KMS-11 (cell line): ENCODE measurements at regions not wholly inside any gene's neighbourhood (a gene's known extent, or its start where the extent isn't known, plus 50 kb on each side); places are given as distances from the start of the nearest gene placed in this dataset.

Experiments used
- H2AFZ ChIP-seq: fragments of 200-600 bp; sonication (generic); 2 replicates; pipeline ENCODE4 v1.6.1; 2016; ENCODE audit warnings: antibody characterized with exemption, mixed run types, low read depth
- H3K27ac ChIP-seq: fragments of 200-600 bp; sonication (generic); 2 replicates; pipeline ENCODE4 v1.6.1; 2016; ENCODE audit warnings: mild to moderate bottlenecking, mixed run types
- H3K27me3 ChIP-seq: fragments of 200-600 bp; sonication (generic); 2 replicates; pipeline ENCODE4 v1.6.1; 2017; ENCODE audit warnings: mild to moderate bottlenecking, low read depth, mixed run types, moderate library complexity; ENCODE audit not compliant: insufficient read depth
- H3K36me3 ChIP-seq: fragments of 200-600 bp; sonication (generic); 2 replicates; pipeline ENCODE4 v1.6.1; 2017; ENCODE audit warnings: mild to moderate bottlenecking, mixed run types; ENCODE audit not compliant: insufficient read depth
- H3K4me1 ChIP-seq: fragments of 200-600 bp; sonication (generic); 2 replicates; pipeline ENCODE4 v1.6.1; 2016; ENCODE audit warnings: mild to moderate bottlenecking, low read depth, mixed run types; ENCODE audit not compliant: poor library complexity, severe bottlenecking
- H3K4me2 ChIP-seq: fragments of 200-600 bp; sonication (generic); 2 replicates; pipeline ENCODE4 v1.7.0; 2016; ENCODE audit warnings: mild to moderate bottlenecking, mixed run types
- H3K4me3 ChIP-seq: fragments of 200-600 bp; sonication (generic); IDR thresholded peaks from 2 replicates; pipeline ENCODE4 v1.6.1; 2017; ENCODE audit warnings: low read depth, low read length, mixed read lengths; ENCODE audit not compliant: insufficient read depth
- H3K79me2 ChIP-seq: fragments of 200-600 bp; sonication (generic); 2 replicates; pipeline ENCODE4 v1.6.1; 2016; ENCODE audit warnings: low read depth, mixed run types; ENCODE audit not compliant: insufficient read depth
- H3K9ac ChIP-seq: fragments of 200-600 bp; sonication (generic); 2 replicates; pipeline ENCODE4 v1.6.1; 2016; ENCODE audit warnings: mild to moderate bottlenecking, mixed run types
- H4K20me1 ChIP-seq: fragments of 200-600 bp; sonication (generic); 2 replicates; pipeline ENCODE4 v1.6.1; 2016; ENCODE audit warnings: mild to moderate bottlenecking, mixed run types; ENCODE audit not compliant: insufficient read depth
- TF ChIP-seq, protein P1 (sequence below): fragments of 200-600 bp; sonication (generic); conservative IDR thresholded peaks from 2 replicates; pipeline ENCODE4 v1.6.1; 2017; ENCODE audit warnings: low read depth, mild to moderate bottlenecking, antibody characterized with exemption, low read length, moderate library complexity, mixed read lengths

DNA sequence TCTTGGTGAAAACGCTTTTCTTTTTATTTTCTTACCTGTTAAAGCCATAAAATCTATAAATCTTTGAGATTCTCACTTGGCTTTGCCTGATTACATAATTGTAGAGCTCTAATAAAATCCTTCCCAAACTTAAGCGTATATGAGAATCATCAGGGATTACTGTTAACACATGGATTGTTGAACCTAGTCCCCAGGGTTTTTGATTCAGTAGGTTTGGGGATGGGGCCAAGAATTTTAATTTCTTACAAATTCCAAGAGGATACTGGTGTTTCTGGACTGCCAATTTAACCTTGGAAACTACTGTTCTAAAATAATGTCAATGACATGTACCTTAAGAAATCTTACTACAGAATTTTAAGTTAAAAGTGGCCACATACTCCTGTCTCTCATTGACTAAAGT lies 694.2 kb downstream of the BRINP3 start:
- H3K4me3 ChIP-seq = no peak overlapping the region
- H3K27me3 ChIP-seq = no peaks in the 10 kb centered on the region
- H3K79me2 ChIP-seq = no peaks in the 10 kb centered on the region
- H3K27ac ChIP-seq = no peak overlapping the region
- H3K36me3 ChIP-seq = no peaks in the 10 kb centered on the region
- H2AFZ ChIP-seq = no peak overlapping the region
- H4K20me1 ChIP-seq = no peaks in the 10 kb centered on the region
- H3K4me2 ChIP-seq = no peak overlapping the region
- TF ChIP-seq, protein P1, sequence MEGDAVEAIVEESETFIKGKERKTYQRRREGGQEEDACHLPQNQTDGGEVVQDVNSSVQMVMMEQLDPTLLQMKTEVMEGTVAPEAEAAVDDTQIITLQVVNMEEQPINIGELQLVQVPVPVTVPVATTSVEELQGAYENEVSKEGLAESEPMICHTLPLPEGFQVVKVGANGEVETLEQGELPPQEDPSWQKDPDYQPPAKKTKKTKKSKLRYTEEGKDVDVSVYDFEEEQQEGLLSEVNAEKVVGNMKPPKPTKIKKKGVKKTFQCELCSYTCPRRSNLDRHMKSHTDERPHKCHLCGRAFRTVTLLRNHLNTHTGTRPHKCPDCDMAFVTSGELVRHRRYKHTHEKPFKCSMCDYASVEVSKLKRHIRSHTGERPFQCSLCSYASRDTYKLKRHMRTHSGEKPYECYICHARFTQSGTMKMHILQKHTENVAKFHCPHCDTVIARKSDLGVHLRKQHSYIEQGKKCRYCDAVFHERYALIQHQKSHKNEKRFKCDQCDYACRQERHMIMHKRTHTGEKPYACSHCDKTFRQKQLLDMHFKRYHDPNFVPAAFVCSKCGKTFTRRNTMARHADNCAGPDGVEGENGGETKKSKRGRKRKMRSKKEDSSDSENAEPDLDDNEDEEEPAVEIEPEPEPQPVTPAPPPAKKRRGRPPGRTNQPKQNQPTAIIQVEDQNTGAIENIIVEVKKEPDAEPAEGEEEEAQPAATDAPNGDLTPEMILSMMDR = no peak
- no peak overlapping the region for H3K9ac ChIP-seq
- no peaks in the 10 kb centered on the region for H3K4me1 ChIP-seq

DNA sequence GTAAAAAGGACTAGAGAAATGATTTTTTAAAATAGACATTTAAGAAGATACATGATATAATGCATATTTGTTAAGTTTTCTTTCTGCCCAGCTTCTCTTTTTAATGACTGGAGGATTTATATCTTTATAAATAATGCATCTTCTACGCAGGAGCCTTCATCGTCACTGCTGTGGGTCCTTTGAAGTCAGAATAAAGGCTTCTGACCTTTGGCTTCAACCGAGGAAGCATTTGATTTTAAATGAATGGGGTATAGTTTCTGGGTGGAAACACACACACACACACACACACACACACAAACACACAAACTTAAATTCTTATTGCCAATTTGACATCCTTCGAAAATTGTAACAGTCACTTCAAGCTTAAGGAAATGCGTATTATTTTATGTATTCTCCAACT lies 690.9 kb downstream of the BRINP3 start:
- TF ChIP-seq, protein P1 = no peak
- no peak overlapping the region for H3K4me2 ChIP-seq
- no peaks in the 10 kb centered on the region for H3K36me3 ChIP-seq
- no peak overlapping the region for H3K27ac ChIP-seq
- H3K9ac ChIP-seq = no peak overlapping the region
- H3K27me3 ChIP-seq = no peaks in the 10 kb centered on the region
- H3K4me3 ChIP-seq = no peak overlapping the region
- H3K79me2 ChIP-seq = no peaks in the 10 kb centered on the region
- no peak overlapping the region for H2AFZ ChIP-seq
- H3K4me1 ChIP-seq = no peaks in the 10 kb centered on the region
- H4K20me1 ChIP-seq = no peaks in the 10 kb centered on the region

DNA sequence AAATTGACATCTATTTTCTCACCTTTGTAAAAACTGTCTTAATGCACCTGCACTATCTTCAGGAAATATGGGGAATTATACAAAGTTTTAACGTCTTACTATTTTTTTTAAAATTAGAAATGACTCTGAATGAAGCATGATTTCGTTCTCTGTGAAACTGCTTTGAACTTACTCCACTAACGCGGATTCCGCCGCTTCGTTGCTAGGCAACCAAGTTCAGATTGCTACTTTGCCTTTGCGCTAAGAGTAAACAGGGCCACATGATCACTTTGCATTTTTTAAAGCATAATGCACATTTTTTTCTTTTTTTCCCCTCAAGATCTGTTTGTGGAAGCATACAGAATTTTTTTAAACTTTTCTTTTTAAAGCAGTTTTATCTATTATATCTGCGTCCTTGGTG lies 690.5 kb downstream of the BRINP3 start:
- Histone ChIP-seq H4K20me1 (no peaks in the 10 kb centered on the region), H3K27ac (no peak overlapping the region), H2AFZ (no peak overlapping the region), H3K4me2 (no peak overlapping the region), H3K36me3 (no peaks in the 10 kb centered on the region), H3K79me2 (no peaks in the 10 kb centered on the region), H3K4me1 (no peaks in the 10 kb centered on the region), H3K4me3 (no peak overlapping the region), H3K27me3 (no peaks in the 10 kb centered on the region), H3K9ac (no peak overlapping the region)
- TF ChIP-seq, protein P1 = no peak

DNA sequence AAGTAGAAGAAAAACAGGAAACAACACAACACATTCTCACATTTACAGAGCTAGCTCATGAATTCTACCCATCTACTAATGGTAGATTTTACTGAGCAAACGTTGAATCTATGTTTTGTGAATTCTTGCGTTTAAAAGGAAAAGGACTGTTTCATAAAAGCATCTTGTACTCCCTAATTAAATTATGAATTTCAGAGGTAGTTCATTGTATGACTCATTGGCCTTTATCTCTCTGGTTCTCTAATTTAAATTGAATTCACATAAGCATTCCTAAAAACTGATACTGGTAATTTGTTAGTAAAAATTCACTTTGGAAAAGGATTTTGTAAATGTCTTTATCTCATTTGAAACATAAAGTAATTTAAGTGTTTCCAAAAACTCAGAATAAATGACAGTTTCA lies 687.3 kb downstream of the BRINP3 start:
- Histone ChIP-seq H3K27me3 (no peaks in the 10 kb centered on the region), H3K79me2 (no peaks in the 10 kb centered on the region), H3K9ac (no peak overlapping the region), H2AFZ (no peak overlapping the region), H3K4me1 (no peaks in the 10 kb centered on the region), H3K27ac (no peak overlapping the region), H3K4me3 (no peak overlapping the region), H3K4me2 (no peak overlapping the region), H4K20me1 (no peaks in the 10 kb centered on the region), H3K36me3 (no peaks in the 10 kb centered on the region)
- TF ChIP-seq, protein P1 = no peak

DNA sequence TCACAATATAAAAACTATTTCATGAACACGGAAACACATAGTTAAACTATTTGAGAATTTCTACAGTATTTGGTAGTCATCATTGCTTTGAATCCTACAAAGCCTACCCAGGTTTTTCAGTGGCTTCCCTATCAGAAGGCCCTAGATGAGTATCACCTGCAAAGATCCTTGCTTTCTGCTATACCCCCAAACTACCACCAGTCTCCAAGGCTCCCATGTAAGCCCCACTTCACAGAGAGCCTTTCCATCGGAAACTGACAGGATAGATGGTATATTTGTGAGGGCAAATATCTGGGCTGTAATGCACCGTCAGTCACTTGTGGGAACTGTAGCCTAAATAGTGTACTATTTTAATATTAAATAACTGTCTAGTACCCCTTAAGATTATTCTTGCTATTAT lies 674.3 kb downstream of the BRINP3 start:
- Histone ChIP-seq H3K4me3 (no peak overlapping the region), H4K20me1 (no peaks in the 10 kb centered on the region), H3K4me1 (no peaks in the 10 kb centered on the region), H3K27ac (no peak overlapping the region), H3K36me3 (no peaks in the 10 kb centered on the region), H3K79me2 (no peaks in the 10 kb centered on the region), H3K9ac (no peak overlapping the region), H3K4me2 (no peak overlapping the region), H3K27me3 (no peaks in the 10 kb centered on the region), H2AFZ (no peak overlapping the region)
- TF ChIP-seq, protein P1 = no peak
